H9 (cell line): ENCODE measurements at regions not wholly inside any gene's neighbourhood (a gene's known extent, or its start where the extent isn't known, plus 50 kb on each side); places are given as distances from the start of the nearest gene placed in this dataset.

Source experiments
- DNase-seq: peaks from one replicate; pipeline ENCODE4 v3.0.0-alpha.2; 2017
- H2AFZ ChIP-seq: one replicate; pipeline ENCODE4 v1.6.1; 2013; ENCODE audit warnings: mild to moderate bottlenecking, low read length, control low read depth, moderate library complexity
- H2AK5ac ChIP-seq: 2 replicates; pipeline ENCODE4 v1.6.1; 2013; ENCODE audit warnings: low read length, control low read depth, mixed read lengths; ENCODE audit not compliant: insufficient read length
- H2BK120ac ChIP-seq: one replicate; pipeline ENCODE4 v1.6.1; 2013; ENCODE audit warnings: low read depth, mild to moderate bottlenecking, low read length, control low read depth, inconsistent platforms; ENCODE audit not compliant: poor library complexity, severe bottlenecking
- H2BK12ac ChIP-seq: 2 replicates; pipeline ENCODE4 v1.6.1; 2013; ENCODE audit warnings: low read length, control low read depth, mixed read lengths, low read depth; ENCODE audit not compliant: insufficient read length
- H2BK15ac ChIP-seq: 2 replicates; pipeline ENCODE4 v1.6.1; 2013; ENCODE audit warnings: low read depth, low read length, control low read depth
- H2BK20ac ChIP-seq: one replicate; pipeline ENCODE4 v1.6.1; 2013; ENCODE audit warnings: low read depth, mild to moderate bottlenecking, low read length, control low read depth, inconsistent platforms; ENCODE audit not compliant: poor library complexity, severe bottlenecking
- H2BK5ac ChIP-seq: 2 replicates; pipeline ENCODE4 v1.6.1; 2013; ENCODE audit warnings: low read length, control low read depth, mixed read lengths; ENCODE audit not compliant: insufficient read length
- H3K14ac ChIP-seq: 2 replicates; pipeline ENCODE4 v1.6.1; 2013; ENCODE audit warnings: low read length, control low read depth; ENCODE audit not compliant: insufficient read depth
- H3K18ac ChIP-seq: 2 replicates; pipeline ENCODE4 v1.6.1; 2013; ENCODE audit warnings: low read depth, mild to moderate bottlenecking, mixed read lengths, low read length, control low read depth; ENCODE audit not compliant: insufficient read length
- H3K23ac ChIP-seq: 2 replicates; pipeline ENCODE4 v1.6.1; 2013; ENCODE audit warnings: low read length, control low read depth, mixed read lengths, low read depth; ENCODE audit not compliant: insufficient read length
- H3K23me2 ChIP-seq: 2 replicates; pipeline ENCODE4 v1.6.1; 2013; ENCODE audit warnings: low read depth, mild to moderate bottlenecking, mixed read lengths, low read length, control low read depth; ENCODE audit not compliant: insufficient read length, poor library complexity, severe bottlenecking
- H3K27ac ChIP-seq: 2 replicates; pipeline ENCODE4 v1.5.1; 2013; ENCODE audit warnings: low read length, control low read depth, mixed read lengths, low read depth; ENCODE audit not compliant: insufficient read length
- H3K27me3 ChIP-seq: 2 replicates; pipeline ENCODE4 v1.6.1; 2013; ENCODE audit warnings: low read length, control low read depth, inconsistent platforms; ENCODE audit not compliant: insufficient read depth
- H3K4ac ChIP-seq: 2 replicates; pipeline ENCODE4 v1.6.1; 2013; ENCODE audit warnings: low read depth, mild to moderate bottlenecking, control low read depth, inconsistent platforms, low read length, moderate library complexity
- H3K4me1 ChIP-seq: 2 replicates; pipeline ENCODE4 v1.6.1; 2013; ENCODE audit warnings: low read length, control low read depth, inconsistent platforms; ENCODE audit not compliant: insufficient read depth
- H3K4me2 ChIP-seq: 2 replicates; pipeline ENCODE4 v1.6.1; 2013; ENCODE audit warnings: low read length, control low read depth, mixed read lengths; ENCODE audit not compliant: insufficient read length, insufficient read depth
- H3K56ac ChIP-seq: 2 replicates; pipeline ENCODE4 v1.6.1; 2013; ENCODE audit warnings: low read depth, mild to moderate bottlenecking, mixed read lengths, low read length, control low read depth; ENCODE audit not compliant: insufficient read length
- H3K79me1 ChIP-seq: 2 replicates; pipeline ENCODE4 v1.6.1; 2013; ENCODE audit warnings: low read depth, mild to moderate bottlenecking, moderate library complexity, low read length, control low read depth, inconsistent platforms; ENCODE audit not compliant: insufficient read depth, poor library complexity, severe bottlenecking
- H3K79me2 ChIP-seq: 2 replicates; pipeline ENCODE4 v1.6.1; 2013; ENCODE audit warnings: low read length, control low read depth, inconsistent platforms; ENCODE audit not compliant: insufficient read depth
- H3K9ac ChIP-seq: 2 replicates; pipeline ENCODE4 v1.6.1; 2013; ENCODE audit warnings: low read length, control low read depth, mixed read lengths; ENCODE audit not compliant: insufficient read length; ENCODE audit errors: extremely low read depth
- H3K9me3 ChIP-seq: one replicate; pipeline ENCODE4 v1.6.1; 2013; ENCODE audit warnings: low read depth, low read length, inconsistent platforms; ENCODE audit not compliant: control insufficient read depth
- H3T11ph ChIP-seq: one replicate; pipeline ENCODE4 v1.6.1; 2013; ENCODE audit warnings: mild to moderate bottlenecking, low read length, control low read depth, inconsistent platforms
- H4K20me1 ChIP-seq: one replicate; pipeline ENCODE4 v1.6.1; 2013; ENCODE audit not compliant: control insufficient read depth, insufficient read length, insufficient read depth
- H4K5ac ChIP-seq: 2 replicates; pipeline ENCODE4 v1.6.1; 2013; ENCODE audit warnings: low read depth, mild to moderate bottlenecking, mixed read lengths, low read length, control low read depth; ENCODE audit not compliant: insufficient read length
- H4K8ac ChIP-seq: replicated peaks from 2 replicates; pipeline ENCODE4 v1.6.1; 2013; ENCODE audit warnings: low read length, control low read depth, mixed read lengths, low read depth; ENCODE audit not compliant: insufficient read length
- H4K91ac ChIP-seq: 2 replicates; pipeline ENCODE4 v1.6.1; 2013; ENCODE audit warnings: low read depth, mild to moderate bottlenecking, moderate library complexity, mixed read lengths, low read length, control low read depth; ENCODE audit not compliant: insufficient read length
- H3K27ac Mint-ChIP-seq, 3 experiments: 2 replicates in 2 of 3; 3 replicates in 1 of 3; pipeline ENCODE4 v1.8.0; 2020 to 2021; ENCODE audit warnings: mixed read lengths in 3 of 3, mild to moderate bottlenecking in 1 of 3, moderate library complexity in 1 of 3
- H3K27me3 Mint-ChIP-seq: 2 replicates; pipeline ENCODE4 v1.8.0; 2021; ENCODE audit warnings: low read depth, mild to moderate bottlenecking, moderate library complexity, mixed read lengths
- H3K36me3 Mint-ChIP-seq, 3 experiments: 2 replicates in 2 of 3; 3 replicates in 1 of 3; pipeline ENCODE4 v1.8.0; 2020 to 2021; ENCODE audit warnings: low read depth in 3 of 3, mixed read lengths in 3 of 3; ENCODE audit not compliant: insufficient read depth in 1 of 3
- H3K4me1 Mint-ChIP-seq, 2 experiments: 2 replicates each; pipeline ENCODE4 v1.8.0; 2020; ENCODE audit warnings: mixed read lengths in 2 of 2
- H3K4me3 Mint-ChIP-seq, 2 experiments: 2 replicates in 1 of 2; 3 replicates in 1 of 2; pipeline ENCODE4 v1.8.0; 2020 to 2021; ENCODE audit warnings: mild to moderate bottlenecking in 2 of 2, mixed read lengths in 2 of 2, moderate library complexity in 1 of 2
- H3K9me3 Mint-ChIP-seq, 2 experiments: 2 replicates in 1 of 2; 3 replicates in 1 of 2; pipeline ENCODE4 v1.8.0; 2020; ENCODE audit warnings: mild to moderate bottlenecking in 2 of 2, mixed read lengths in 2 of 2, moderate library complexity in 1 of 2
- WGBS: extraction: QIAGEN DNeasy Blood & Tissue Kit; methylation state at CpG from one replicate; pipeline ENCODE4 v1.1.7; 2013; ENCODE audit warnings: missing lambda C conversion rate, low lambda C conversion rate, mixed read lengths; ENCODE audit not compliant: insufficient read length; ENCODE audit errors: extremely low coverage; 5-methylcytosine and 5-hydroxymethylcytosine counted together
- TF ChIP-seq, protein P1 (sequence below): fragments of 200-600 bp; sonication (generic); conservative IDR thresholded peaks from 3 replicates; pipeline ENCODE4 v1.8.0; 2021; ENCODE audit warnings: antibody characterized with exemption, mild to moderate bottlenecking

DNA sequence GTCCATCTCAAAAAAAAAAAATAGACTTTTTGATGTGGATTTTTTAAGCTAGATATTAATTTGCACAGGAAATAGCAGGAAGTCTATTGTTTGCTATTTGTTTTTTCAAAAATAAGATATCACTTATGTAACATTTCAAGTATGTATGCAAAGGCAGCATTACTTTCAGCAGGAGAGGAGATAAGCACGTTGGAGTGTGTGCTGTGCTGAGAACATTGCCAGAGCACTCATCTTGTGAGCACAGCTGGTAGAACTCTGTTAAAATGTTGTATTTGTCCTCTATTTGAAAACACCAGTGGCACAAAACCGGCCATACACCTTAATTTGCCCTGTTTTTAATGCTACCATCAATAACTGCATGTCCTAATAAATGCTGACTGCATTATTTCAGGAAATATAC, 1061.9 kb upstream of the CDH18 start:
- no peak overlapping the region for H2BK15ac ChIP-seq
- H3K4me2 ChIP-seq = no peak overlapping the region
- no peak overlapping the region for H3K9ac ChIP-seq
- no peak overlapping the region for H3K23ac ChIP-seq
- Mint-ChIP-seq H3K27me3 (no peaks in the 10 kb centered on the region), H3K27ac (no peak overlapping the region), H3K36me3 (peaks cover 0 to 4% (median 4%) of the 10 kb centered on the region in 3 experiments; a peak in 2 of 7 replicates), H3K9me3 (peaks cover 3 to 5% of the 10 kb centered on the region in 2 experiments; a peak in 1 of 5 replicates), H3K4me3 (no peak overlapping the region), H3K4me1 (0 out of 4 replicates have a peak, but pooled peaks cover 0 to 2% of the 10 kb centered on the region in 2 experiments)
- no peak overlapping the region for H4K5ac ChIP-seq
- no peaks in the 10 kb centered on the region for H3K27me3 ChIP-seq
- H2BK20ac ChIP-seq = no peak overlapping the region
- no peak overlapping the region for H3T11ph ChIP-seq
- H3K56ac ChIP-seq = no peak overlapping the region
- TF ChIP-seq, protein P1, sequence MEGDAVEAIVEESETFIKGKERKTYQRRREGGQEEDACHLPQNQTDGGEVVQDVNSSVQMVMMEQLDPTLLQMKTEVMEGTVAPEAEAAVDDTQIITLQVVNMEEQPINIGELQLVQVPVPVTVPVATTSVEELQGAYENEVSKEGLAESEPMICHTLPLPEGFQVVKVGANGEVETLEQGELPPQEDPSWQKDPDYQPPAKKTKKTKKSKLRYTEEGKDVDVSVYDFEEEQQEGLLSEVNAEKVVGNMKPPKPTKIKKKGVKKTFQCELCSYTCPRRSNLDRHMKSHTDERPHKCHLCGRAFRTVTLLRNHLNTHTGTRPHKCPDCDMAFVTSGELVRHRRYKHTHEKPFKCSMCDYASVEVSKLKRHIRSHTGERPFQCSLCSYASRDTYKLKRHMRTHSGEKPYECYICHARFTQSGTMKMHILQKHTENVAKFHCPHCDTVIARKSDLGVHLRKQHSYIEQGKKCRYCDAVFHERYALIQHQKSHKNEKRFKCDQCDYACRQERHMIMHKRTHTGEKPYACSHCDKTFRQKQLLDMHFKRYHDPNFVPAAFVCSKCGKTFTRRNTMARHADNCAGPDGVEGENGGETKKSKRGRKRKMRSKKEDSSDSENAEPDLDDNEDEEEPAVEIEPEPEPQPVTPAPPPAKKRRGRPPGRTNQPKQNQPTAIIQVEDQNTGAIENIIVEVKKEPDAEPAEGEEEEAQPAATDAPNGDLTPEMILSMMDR = no peak
- no peak overlapping the region for H4K91ac ChIP-seq
- H3K4ac ChIP-seq = no peak overlapping the region
- H3K4me1 ChIP-seq = no peaks in the 10 kb centered on the region; the same call in 1 of the 2 replicates
- H3K79me1 ChIP-seq = no peaks in the 10 kb centered on the region
- no peaks in the 10 kb centered on the region for H3K79me2 ChIP-seq
- no peak overlapping the region for H3K27ac ChIP-seq
- no peak overlapping the region for H2AFZ ChIP-seq
- no peaks in the 10 kb centered on the region for H3K23me2 ChIP-seq
- DNase-seq = no peak
- no peaks in the 10 kb centered on the region for H3K9me3 ChIP-seq
- no peak overlapping the region for H2BK12ac ChIP-seq
- no peak overlapping the region for H2BK120ac ChIP-seq
- no peak overlapping the region for H2BK5ac ChIP-seq
- no peak overlapping the region for H3K14ac ChIP-seq
- H2AK5ac ChIP-seq = no peak overlapping the region
- no CpG with 5 or more reads among the region's 2 CpGs for WGBS
- no peak overlapping the region for H3K18ac ChIP-seq
- no peaks in the 10 kb centered on the region for H4K20me1 ChIP-seq
- H4K8ac ChIP-seq = no peak overlapping the region
